D341Med (cell line): ENCODE measurements at regions not wholly inside any gene's neighbourhood (a gene's known extent, or its start where the extent isn't known, plus 50 kb on each side); places are given as distances from the start of the nearest gene placed in this dataset.
A peak's percentile ranks its signal among the peaks of the same experiment; 100 is the strongest.
"Not testable (repeated sequence)": the region's sequence is repeated elsewhere in the genome, so short reads cannot be mapped to it uniquely, and the experiment has no call there.

ENCODE experiments used
- DNase-seq: peaks from one replicate; pipeline ENCODE4 v3.0.0; 2012; ENCODE audit warnings: low spot score

DNA sequence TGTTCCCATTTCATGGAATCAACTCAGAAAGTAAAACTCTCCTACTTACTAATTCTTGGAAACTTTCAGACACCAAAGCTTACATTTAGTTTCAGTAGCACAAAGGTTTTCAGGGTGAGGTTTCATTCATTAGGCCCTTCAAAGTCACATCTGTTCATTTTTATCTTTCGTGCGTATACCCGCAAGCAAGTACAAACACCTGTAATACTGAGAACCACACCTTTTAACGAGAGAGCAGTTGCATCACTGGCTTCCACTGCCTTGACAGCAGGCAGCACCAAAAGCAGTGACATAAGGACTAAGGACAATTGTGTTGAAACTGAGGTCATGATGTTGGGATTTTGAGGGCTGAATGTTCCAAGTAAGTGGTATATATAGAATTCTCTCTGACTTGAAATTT lies 60.5 kb downstream of the GOLGA6L22 start:
- DNase-seq: not testable (repeated sequence)

DNA sequence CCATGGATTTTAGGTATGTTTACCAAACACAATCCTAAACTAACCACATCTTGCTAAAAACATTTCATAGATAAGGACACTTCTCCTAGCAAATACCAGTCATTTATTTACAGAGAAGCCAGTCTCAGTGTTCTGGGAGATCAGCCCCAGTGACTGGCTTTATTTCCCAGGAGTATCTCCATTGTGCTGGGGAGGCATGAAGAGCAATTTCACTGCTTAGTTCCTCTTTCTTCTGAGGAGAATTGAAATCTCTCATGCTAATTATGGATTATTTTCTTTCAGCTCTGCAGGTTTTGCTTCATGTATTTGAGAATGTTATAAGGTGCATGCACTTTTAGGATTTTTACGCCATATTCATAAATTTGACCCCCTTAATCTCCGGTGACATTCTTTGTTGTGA lies 67.8 kb downstream of the GOLGA6L22 start:
- DNase-seq: not testable (repeated sequence)

DNA sequence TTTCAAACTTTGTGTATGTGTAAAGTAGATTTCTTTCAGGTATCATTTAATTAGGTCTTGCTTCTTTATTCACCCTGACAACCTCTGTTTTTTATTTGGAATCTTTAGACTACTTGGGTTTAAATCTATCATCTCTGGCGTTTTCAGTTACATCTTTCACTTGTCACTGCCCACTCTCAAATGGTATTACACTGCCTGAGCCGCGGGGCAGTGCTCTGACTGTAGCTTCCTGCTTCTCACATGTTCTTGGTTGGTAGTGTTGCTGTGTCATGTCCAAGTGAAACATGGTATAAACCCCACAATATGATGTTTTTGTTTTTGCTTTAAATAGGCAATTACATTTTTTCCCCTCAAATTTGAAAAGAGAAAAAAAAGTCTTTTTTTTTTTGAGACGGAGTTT lies 68.3 kb downstream of the GOLGA6L22 start:
- DNase-seq: not testable (repeated sequence)

- DNase-seq: not testable (repeated sequence)
Observed at GRCh38 chr15:22529200-22529599, 70.5 kb downstream of the GOLGA6L22 start.

DNA sequence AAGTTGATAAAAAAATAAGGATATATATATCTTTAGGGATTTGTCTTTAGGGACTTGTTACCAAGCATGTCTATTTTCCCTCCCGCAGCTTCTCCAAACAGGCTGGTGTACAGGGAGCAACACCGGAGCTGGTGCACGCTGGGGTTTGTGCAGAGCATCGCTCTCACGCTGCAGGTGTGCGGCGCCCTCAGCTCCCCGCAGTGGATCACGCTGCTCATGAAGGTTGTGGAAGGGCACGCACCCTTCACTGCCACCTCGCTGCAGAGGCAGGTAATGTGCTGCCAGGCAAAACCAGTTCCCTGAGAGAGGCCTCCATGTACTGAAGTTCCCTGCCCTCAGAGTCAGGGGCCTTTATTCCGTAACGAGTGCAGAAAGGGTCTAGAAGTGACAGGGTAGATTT lies 101.0 kb downstream of the GOLGA6L22 start:
- not testable (repeated sequence) for DNase-seq

GRCh38 chr15:22561716-22562115 lies 103.0 kb downstream of the GOLGA6L22 start:
- DNase-seq: not testable (repeated sequence)

DNA sequence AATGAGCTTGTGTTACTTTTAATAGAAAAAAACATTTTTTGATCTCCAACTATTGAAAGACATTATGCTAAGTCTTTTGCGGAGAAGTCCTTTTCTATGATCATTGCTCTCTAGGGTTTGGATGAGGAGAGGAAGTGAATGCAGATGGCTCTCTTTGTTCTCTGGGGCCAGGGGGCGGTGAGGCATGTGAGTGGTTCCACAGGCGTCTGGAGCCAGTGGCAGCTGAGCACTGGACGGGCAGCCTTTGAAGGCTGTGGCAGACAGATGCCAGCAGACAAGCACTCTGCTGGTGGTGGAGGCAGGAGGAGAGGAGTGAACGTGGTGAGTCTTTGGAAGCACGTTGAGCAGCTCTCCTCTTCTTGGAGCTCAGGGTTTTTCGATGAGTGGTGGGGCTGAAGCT lies 107.8 kb downstream of the GOLGA6L22 start:
- DNase-seq: not testable (repeated sequence)

DNA sequence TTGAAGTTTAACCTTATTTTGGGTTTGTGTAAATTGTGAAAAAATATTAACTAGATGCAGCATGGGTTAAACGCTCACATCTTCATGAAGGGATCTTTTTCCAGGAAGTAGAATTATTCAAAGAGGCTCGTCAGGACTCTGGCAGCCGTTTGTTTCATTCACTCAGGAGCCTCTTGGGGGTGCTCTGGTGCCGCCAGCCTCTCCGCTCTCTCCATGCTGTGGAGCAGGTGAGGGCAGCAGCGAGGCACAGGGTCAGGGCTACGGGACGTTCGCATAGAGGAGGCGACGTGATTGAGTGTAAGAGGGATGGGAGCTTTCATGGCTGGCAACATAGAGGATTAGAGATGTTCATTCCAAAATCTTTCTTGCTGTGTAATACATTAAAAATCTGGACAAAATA lies 110.8 kb downstream of the GOLGA6L22 start:
- DNase-seq: not testable (repeated sequence)

DNA sequence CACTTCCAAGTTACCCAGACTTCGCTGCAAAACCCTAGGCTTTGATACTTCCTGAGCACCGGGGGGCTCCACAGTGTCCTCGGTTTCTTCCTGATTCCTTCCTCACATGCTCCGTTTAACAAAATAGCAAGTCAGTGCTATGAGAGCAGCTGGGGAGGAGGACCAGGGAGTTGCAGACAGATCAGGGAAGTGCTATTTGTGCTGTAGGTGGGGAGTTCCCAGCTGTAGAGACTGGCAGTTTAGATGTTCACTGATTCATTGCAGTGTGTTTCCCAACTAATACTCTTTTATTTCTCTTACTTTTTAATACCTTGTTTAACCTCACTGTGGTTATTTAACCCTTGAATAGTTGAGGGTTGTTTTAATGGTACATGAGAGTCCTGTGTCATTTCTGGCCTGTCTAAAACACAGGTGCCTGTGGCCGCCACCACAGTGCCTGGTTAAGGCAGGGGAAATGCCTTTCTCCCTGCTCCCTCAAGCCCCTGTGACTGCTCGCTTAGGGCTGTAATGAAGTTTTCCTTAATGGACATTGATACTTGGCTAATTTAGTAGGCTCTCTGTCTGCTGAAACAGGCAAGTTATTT lies 113.5 kb downstream of the GOLGA6L22 start:
- not testable (repeated sequence) for DNase-seq

- DNase-seq: peak; percentile 12
Observed at GRCh38 chr15:22572792-22573191, 114.1 kb downstream of the GOLGA6L22 start.

DNA sequence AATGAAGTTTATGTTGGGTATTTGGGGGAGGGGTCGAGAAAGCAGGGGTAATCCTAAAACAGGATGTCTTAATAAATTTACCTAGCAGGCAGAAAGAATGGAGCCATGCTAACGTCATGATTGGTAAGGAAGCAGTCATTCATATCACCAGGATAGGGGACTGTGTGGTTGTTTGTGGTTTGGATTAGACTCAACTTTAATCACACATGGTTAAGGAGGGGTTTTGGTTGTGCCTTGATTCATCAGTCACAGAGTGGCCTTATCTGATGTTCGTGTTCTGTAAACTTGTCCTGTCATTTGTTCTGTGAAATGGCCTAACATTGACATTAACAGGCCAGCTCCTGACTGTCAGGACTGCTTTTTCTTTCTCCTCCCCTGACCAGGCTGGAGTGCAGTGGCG lies 119.1 kb downstream of the GOLGA6L22 start:
- not testable (repeated sequence) for DNase-seq

GRCh38 chr15:22579213-22579612 lies 120.5 kb downstream of the GOLGA6L22 start:
- DNase-seq: not testable (repeated sequence)

- DNase-seq: not testable (repeated sequence)
Observed at GRCh38 chr15:22587391-22587790, 128.7 kb downstream of the GOLGA6L22 start.

DNA sequence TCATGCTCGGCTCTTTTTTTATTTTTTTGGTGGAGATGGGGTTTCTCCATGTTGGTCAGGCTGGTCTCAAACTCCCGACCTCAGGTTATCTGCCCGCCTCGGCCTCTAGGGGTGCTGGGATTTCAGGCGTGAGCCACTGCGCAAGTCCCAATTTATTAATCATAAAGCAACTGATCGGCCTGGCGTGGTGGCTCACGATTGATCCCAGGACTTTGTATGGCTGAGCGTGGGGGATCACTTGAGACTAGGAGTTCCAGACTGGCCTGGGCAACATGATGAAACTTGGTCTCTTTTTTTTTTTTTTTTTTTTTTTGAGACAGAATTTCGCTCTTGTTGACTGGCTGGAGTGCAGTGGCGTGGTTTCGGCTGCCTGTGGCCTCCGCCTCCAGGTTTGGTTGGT lies 139.8 kb downstream of the GOLGA6L22 start:
- DNase-seq: not testable (repeated sequence)

- peak; percentile 5 for DNase-seq
Observed at GRCh38 chr15:22599526-22600320, 141.0 kb downstream of the GOLGA6L22 start.

DNA sequence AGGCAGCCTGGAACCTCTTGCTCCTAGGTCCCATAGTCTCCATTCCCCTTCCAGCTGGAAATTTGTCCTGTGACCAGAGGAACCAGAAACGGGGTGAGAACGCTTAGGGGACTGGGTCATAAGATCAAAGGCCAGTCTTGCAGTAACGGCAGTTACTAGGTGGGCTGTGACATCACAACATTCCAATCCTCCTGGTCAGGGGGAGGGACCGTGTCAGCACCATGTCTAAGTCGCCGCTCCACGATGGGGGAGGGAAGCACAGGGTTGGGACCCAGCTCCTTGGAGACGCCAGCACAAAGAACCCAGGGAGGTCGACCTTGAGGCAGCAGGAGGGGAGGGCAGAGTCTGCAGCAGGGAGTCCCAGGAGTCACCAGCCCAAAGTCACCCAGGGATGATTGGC lies 158.3 kb downstream of the GOLGA6L22 start:
- DNase-seq: not testable (repeated sequence)

- not testable (repeated sequence) for DNase-seq
Observed at GRCh38 chr15:22631789-22632188, 154.7 kb upstream of the NIPA1 start.

GRCh38 chr15:22639983-22640382 lies 146.5 kb upstream of the NIPA1 start:
- DNase-seq: not testable (repeated sequence)

- DNase-seq: not testable (repeated sequence)
Observed at GRCh38 chr15:22649458-22649857, 137.0 kb upstream of the NIPA1 start.

GRCh38 chr15:22651179-22651578 lies 135.3 kb upstream of the NIPA1 start:
- not testable (repeated sequence) for DNase-seq

DNA sequence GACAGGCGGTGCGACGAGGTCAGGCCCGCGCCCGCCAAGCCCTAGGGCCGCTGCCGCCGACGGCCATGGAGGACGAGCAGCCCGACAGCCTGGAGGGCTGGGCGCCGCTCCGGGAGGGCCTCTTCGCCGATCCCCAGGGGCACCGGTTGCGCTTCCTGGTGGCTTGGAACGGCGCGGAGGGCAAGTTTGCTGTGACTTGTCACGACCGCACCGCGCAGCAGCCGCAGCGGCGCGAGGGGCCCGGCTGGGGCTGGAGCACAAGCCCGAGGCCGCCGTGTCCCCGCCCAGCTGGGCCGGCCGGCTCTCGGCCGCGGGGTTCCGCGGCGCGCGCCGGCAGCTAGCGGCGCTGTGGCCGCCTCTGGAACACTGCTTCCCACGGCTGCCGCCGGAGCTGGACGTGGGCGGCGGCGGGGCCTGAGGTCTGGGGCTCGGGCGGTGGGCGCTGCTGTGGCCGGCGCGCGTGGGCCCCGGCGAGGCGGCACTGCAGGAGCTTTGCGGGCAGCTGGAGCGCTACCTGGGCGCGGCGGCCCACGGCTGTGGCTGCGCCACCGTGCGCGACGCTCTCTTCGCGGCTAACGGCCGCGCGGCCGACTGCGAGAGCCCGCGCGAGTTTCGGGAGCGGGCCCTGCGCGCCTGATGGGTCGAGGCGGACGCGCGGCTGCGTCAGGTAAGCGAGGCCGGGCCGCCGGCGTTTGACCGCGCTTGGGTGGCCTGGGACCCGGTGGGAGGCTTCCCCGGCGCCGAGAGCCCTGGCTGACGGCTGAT lies 122.0 kb upstream of the NIPA1 start:
- DNase-seq: peak; percentile 57

GRCh38 chr15:22665059-22665702 lies 121.3 kb upstream of the NIPA1 start:
- DNase-seq: not testable (repeated sequence)
